ENCODE measurements at regions not wholly inside any gene's neighbourhood (a gene's known extent, or its start where the extent isn't known, plus 50 kb on each side); places are given as distances from the start of the nearest gene placed in this dataset.
"Not testable (repeated sequence)": the region's sequence is repeated elsewhere in the genome, so short reads cannot be mapped to it uniquely, and the experiment has no call there.

DNA sequence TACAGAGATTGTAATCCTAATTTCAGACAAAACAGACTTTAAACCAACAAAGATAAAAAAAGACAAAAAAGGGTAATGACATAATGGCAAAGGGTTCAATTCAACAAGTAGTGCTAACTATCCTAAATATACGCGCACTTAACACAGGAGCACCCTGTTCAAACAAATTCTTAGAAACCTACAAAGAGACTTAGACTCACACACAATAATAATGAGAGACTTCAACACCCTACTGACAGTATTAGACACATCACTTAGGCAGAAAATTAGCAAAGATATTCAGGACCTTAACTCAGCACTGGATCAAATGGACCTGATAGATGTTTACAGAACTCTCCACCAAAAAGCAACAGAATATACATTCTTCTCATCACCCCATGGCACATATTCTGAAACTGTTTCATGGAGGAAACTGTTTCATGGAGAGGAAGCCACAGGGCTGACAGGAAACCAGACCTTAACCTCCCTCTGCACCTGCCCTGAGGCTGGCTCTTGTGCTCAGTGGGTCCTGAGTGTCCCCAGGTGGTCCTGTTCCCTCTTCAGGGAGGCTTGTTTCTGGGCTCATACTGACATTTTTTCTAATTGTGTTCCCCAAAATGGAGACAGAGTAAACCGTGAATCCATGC lies 54.7 kb downstream of the OR4M2 start:
- FAIRE-seq; DNase-seq (ENCODE audit: low spot score in 2 of 2): not testable (repeated sequence)

DNA sequence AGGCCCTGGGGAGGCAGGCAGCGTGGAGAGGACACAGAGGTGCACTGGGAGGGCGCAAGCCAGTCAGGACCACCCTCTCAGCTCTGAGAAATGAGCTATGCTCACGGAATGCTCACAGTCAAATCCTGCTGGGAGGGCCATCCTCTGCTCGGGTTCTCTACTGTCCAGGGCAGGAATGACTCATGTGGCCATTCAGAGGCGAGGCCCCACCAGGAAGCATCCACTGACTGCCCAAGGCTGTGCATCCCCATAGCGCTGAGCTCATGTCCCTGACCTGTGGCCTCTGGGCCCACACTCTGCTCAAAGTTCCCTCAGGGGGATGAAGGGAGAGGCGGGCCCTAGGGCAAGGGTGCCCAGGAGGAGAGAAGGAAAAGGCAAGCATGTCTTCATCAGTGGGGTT lies 57.2 kb downstream of the OR4M2 start:
- not testable (repeated sequence) for DNase-seq (ENCODE audit: low spot score in 2 of 2); FAIRE-seq

DNA sequence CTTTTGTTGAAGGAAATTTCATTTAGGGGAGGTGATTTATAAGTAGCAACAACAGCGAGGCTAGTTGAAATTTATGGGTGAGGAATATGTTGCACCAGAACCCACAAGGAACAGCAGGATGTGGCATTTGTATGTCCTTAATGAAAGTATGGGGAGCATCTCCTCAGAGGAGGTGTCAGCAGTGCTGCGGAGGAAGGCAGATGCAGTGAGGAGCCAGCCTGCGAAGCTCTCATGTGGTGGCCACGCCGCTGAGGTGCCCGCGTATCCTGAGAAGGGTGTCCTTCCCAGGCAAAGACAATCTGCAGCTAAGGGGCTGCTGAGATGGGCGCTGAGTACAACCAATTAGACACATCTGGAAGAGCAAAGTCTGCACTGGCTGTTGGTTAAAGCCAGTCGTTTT lies 60.8 kb downstream of the OR4M2 start:
- not testable (repeated sequence) for FAIRE-seq; DNase-seq (ENCODE audit: low spot score in 2 of 2)

DNA sequence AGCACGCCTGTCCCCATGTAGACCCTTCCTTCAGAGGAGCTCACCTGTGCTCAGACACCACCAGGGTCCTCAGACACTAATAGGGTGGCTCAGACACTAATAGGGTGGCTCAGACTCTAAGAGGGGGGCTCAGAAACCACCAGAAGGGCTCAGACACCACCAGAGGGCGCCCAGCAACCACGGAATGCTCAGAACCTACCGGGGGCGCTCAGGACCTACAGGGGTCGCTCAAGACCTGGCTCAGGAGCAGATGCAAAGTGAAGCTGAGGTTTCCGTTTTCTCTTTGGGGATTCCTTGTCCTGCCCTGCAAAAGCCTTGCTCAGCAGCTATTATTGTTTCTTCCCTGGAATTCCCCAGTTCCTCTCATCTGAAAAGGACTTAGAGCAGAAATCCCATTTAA lies 67.8 kb downstream of the OR4M2 start:
- DNase-seq (ENCODE audit: low spot score in 2 of 2); FAIRE-seq: not testable (repeated sequence)

DNA sequence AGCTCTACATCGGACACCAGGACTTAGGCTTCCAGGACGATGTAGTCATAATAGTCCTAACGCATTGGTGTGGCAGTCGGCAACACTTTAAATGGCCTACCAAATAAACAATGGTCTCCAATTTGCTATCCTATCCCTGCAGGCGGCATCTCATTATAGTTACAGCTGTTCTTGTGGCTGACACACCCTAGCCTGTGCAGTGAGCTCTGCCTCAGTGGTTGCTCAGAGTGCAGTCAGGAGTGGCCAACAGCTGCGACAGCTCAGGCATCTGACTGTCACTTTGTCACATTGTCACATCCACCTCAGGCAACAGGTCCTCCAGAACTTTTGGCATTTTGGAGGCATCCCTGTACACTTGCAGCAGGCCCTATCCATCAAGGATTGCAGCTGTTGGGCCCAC lies 77.9 kb downstream of the OR4M2 start:
- FAIRE-seq; DNase-seq (ENCODE audit: low spot score in 2 of 2): not testable (repeated sequence)

DNA sequence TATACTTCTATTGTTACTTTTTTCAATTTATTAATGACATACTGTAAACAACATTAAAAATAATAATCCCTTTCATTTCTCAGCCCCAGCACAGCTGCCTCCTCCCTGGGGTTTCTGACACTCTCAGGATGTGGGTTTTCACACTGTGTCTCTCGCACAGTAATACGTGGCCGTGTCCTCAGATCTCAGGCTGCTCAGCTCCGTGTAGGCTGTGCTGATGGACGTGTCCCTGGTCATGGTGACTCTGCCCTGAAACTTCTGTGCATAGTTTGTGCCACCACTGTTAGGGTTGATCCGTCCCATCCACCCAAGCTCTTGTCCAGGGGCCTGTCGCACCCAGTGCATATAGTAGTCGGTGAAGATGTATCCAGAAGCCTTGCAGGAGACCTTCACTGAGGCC lies 80.0 kb downstream of the OR4M2 start:
- not testable (repeated sequence) for FAIRE-seq

DNA sequence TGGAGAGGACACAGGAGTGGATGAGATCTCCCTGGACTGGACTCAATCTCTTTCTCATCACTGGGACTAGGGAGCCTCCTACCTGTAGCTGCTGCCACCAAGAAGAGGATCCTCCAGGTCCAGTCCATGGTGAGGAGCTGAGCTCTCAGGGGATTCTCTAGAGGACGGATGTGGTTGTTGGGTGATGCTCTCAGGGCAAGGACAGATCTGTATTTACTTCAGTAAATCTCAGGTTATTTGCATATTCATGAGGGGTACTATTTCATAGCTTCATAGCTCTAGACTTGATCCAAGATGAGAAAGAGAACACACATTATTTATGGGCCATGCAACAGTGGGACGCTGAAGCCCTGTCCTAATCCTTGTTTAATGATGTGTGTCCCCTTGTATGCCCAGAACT lies 80.4 kb downstream of the OR4M2 start:
- not testable (repeated sequence) for FAIRE-seq; DNase-seq (ENCODE audit: low spot score in 2 of 2)

More for the DNA sequence above, 80.0 kb downstream of the OR4M2 start:
- DNase-seq (ENCODE audit: low spot score in 2 of 2): not testable (repeated sequence)

DNA sequence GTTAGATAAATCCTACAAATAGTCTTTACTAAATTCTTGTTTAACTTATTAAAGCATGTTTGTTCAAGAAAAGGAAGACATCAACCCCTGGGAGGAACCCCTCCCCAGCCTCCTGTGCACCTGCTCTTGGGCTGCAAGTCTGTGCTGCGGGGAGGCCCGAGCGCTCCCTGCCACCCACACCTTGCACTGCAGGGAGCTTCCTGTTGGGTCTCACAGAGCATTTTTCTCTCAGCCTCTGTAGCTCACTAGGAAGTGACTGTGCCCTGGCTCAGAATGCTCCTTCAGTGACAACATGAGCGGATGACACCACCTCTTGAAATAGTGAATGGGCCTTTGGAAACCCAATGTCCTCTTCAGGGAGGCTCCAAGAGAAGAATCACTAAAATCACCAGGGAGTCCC lies 81.1 kb downstream of the OR4M2 start:
- not testable (repeated sequence) for FAIRE-seq

DNA sequence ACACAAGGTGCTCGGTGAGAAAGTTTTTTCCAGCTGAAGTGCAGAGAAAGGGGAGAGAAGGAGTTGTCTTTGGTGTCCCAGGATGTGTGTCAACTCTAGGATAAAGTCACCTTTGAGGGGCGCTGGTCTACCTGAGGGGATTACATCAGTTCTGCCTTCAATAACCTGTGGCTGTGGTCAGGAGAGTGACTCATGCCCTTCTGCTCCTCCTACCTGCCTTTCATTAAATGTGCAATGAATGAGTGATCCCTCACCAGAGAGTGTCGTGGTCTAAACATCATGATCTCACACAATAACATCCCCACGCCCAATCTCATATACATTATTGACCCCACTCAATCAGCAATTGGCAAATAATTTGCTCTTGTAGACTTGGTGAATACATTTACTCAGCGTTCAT lies 83.4 kb downstream of the OR4M2 start:
- not testable (repeated sequence) for FAIRE-seq; DNase-seq (ENCODE audit: low spot score in 2 of 2)

More for the DNA sequence above, 81.1 kb downstream of the OR4M2 start:
- not testable (repeated sequence) for DNase-seq (ENCODE audit: low spot score in 2 of 2)

DNA sequence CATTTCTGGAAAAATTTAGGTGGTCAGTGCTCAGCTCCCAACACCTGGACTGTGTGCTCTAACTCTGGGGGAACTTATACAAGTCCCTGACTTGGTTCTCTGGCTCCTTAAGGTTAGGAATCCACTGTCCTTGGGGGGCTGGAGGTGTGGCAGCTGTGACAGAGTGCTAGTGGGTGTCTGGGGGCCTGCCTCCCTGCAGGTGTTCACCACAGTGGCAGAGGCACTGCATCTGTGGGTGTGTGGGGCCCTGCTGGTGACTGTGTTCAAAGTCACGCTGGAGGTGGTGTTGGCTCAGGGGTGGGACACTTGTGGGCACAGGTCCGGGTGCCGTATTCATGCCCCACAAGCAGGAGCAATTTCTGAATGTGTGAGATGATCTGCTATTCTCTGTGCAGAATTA lies 87.2 kb downstream of the OR4M2 start:
- FAIRE-seq; DNase-seq (ENCODE audit: low spot score in 2 of 2): not testable (repeated sequence)

DNA sequence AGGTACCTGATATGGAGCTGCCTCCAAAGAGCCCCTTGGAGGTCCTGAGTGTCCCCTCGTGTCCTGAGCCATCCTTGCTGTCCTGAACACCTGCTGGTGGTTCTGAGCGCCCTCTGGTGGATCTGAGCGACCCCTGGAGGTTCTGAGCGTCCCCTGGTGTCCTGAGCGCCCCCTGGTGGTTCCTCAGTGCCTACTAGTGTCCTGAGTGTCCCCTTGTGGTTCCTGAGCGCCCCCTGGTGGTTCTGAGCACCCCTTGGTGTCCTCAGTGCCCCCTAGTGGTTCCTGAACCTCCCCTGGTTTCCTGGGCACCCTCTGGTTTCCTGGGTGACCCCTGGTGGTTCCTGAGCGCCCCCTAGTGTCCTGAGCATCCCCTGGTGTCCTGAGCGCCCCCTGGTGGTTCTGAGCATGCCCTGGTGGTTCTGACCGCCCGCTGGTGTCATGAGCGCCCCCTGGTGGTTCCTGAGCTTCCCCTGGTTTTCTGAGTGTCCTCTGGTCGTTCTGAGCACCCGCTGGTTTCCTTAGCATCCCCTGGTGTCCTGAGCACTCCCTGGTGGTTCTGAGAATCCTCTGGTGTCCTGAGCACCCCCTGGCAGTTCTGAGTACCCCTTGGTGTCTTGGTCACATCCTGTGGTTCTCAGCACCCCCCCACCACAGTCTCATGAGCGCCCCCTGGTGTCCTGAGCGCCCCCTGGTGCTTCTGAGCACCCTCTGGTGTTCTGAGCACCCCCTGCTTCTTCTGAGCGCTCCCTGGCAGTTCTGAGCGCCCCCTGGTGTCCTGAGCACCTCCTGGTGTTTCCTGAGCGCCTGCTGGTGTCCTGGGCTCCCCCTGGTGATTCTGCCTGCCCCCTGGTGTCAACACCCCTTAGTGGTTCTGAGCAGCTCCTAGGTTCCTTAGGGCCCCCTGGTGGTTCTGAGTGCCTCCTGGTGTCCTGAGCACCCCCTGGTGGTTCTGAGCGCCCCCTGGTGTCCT lies 93.0 kb downstream of the OR4M2 start:
- not testable (repeated sequence) for FAIRE-seq; DNase-seq (ENCODE audit: low spot score in 2 of 2)

DNA sequence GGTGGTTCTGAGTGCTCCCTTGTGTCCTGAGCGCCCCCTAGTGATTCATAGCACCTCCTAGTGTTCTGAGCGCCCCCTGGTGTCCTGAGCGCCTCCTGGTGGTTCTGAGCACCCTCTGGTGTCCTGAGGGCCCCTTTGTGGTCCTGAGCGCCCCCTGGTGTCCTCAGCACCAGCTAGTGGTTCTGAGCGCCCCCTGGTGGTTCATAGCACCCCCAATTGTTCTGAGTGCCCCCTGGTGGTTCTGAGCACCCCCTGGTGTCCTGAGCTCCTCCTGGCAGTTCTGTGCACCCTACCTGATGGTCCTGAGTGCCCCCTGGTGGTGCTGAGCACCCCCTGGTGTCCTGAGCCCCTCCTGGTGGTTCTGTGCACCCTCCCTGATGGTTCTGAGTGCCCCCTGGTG lies 93.8 kb downstream of the OR4M2 start:
- not testable (repeated sequence) for FAIRE-seq; DNase-seq (ENCODE audit: low spot score in 2 of 2)

DNA sequence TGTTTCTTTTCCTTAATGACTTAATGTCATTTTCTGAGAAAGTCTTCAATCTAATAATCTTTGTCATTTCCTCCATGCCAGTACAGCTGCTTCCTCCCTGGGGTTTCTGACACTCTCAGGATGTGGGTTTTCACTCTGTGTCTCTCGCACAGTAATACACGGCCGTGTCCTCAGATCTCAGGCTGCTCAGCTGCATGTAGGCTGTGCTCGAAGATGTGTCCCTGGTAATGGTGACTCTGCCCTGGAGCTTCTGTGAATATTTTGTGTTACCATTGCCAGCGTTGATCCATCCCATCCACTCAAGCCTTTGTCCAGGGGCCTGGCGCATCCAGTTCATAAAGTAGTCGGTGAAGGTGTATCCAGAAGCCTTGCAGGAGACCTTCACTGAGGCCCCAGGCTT lies 97.6 kb downstream of the OR4M2 start:
- DNase-seq (ENCODE audit: low spot score in 2 of 2); FAIRE-seq: not testable (repeated sequence)

DNA sequence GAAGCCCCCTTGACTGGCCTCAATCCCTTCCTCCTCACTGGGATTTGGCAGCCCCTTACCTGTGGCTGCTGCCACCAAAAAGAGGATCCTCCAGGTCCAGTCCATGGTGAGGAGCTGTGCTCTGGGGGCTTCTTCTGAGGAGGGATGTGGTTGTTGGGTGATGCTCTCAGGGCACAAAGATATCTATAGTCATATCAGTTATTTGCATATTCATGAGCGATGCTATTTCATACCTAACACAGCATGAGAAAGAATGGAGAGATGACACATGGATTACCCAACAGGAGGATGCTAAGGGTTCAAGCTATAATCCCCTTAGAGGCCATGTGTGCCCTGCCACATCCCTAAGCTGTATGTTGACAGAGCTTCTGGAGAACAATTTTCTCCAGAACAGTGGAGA lies 98.1 kb downstream of the OR4M2 start:
- DNase-seq (ENCODE audit: low spot score in 2 of 2); FAIRE-seq: not testable (repeated sequence)

DNA sequence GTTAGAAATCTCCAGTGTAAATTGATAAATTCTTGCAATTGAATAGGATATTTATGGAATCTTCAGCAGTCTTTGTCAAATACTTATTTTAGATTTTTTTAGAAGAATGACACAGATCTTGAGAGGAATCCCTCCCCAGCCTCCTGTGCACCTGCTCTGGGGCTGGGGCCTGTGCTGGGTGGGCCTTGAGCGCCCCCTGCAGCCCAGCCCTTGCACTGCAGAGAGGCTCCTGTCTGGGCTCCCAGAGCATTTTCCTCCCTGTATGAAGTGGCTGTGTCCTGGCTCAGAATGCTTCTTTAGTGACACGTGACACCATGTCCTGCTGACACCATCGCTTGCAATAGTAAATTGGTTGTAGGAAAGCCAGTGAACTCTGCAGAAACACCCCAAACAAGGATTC lies 98.7 kb downstream of the OR4M2 start:
- not testable (repeated sequence) for FAIRE-seq; DNase-seq (ENCODE audit: low spot score in 2 of 2)

DNA sequence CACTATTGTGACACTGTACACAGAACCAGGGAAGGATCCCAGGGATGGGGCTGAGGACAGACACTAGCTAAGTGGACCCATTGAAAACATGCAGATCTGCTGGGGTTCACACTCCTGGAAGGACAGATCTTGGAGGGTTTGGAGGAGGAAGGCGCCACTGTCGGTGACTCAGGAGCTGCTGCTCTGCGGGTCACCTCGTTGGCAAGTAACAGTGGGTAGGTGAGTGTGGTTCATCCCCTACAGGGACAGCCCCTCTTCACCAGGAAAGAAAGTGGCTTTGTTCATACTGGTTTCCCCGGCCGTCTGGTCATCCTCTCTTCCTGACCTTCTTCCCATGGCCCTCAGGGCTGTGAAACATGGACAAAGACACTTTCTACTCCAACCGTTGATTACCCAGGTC lies 100.3 kb downstream of the OR4M2 start:
- not testable (repeated sequence) for FAIRE-seq; DNase-seq (ENCODE audit: low spot score in 2 of 2)

DNA sequence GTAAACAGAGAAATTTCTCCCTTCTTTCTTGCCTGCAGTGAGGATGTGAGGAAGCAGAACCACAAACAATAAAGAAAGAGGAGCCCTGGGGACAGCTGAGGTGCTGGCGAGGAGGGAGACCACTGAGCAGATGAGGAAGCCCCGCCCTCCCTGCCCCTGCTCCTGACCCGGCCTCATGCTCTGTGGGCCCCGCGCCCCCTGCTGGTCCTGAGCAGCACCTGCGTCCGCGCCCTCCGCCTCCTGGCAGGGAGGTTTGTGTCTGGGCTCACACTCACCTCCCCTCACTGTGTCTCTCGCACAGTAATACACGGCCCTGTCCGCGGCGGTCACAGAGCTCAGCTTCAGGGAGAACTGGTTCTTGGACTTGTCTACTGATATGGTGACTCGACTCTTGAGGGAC lies 104.4 kb downstream of the OR4M2 start:
- not testable (repeated sequence) for DNase-seq (ENCODE audit: low spot score in 2 of 2); FAIRE-seq

DNA sequence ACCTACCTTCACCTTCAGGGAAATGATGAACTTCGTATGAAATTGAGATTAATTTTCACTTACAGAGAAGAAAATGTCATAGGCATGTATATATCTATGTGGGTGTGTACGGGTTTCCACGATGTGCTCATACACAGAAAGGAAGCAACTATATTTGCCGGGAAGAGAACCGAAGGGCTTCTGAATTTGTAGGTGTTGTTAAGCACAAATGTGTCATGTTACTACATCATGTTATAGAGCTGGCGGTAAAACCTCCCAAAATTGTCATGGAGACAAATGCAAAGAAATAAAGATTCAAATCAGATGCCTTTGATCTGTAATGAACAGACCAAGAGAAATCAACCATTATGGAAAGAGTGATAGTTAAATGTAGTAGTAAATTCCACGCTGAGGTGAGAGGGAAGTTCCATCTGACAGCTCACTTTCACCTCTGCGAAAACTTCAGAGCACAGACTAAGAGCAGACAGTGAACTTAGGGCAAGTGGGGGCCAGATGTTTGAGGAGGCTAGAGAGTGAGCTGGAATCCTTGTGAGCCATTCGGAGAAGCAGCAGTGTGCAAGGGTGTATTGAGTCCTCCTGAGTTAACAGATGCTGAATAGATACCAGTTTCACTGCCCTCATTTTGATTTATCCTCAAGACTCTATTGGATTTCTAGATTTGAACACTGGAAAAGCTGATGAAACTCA lies 106.7 kb downstream of the OR4M2 start:
- not testable (repeated sequence) for FAIRE-seq

DNA sequence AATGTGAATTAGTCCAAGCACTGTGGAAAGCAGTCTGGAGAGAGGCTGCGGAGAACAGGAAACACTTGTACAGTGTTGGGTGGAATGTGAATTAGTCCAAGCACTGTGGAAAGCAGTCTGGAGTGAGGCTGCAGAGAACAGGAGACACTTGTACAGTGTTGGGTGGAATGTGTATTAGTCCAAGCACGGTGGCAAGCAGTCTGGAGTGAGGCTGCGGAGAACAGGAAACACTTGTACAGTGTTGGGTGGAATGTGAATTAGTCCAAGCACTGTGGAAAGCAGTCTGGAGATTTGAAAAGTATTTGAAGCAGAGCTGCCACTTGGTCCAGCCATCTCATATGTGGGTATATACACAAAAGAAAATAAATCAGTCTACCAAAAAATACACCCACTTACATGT lies 111.5 kb downstream of the OR4M2 start:
- not testable (repeated sequence) for FAIRE-seq

More for the DNA sequence above, 106.7 kb downstream of the OR4M2 start:
- DNase-seq (ENCODE audit: low spot score in 2 of 2): not testable (repeated sequence)

More for the DNA sequence above, 111.5 kb downstream of the OR4M2 start:
- DNase-seq (ENCODE audit: low spot score in 2 of 2): not testable (repeated sequence)

All from frontal cortex (tissue), 3 donors.